ENCODE measurements at regions not wholly inside any gene's neighbourhood (a gene's known extent, or its start where the extent isn't known, plus 50 kb on each side); places are given as distances from the start of the nearest gene placed in this dataset.

GRCh38 chr16:59179446-59180082 lies 445.4 kb upstream of the GOT2 start:
- H3K4me3 ChIP-seq (ENCODE audit: insufficient read depth, low read length, poor library complexity, severe bottlenecking) = no peak overlapping the region
- H3K79me2 ChIP-seq (ENCODE audit: insufficient read depth, low read length) = no peaks in the 10 kb centered on the region
- H3K27me3 ChIP-seq (ENCODE audit: low read length) = no peaks in the 10 kb centered on the region
- H3K4me2 ChIP-seq (ENCODE audit: low read depth, low read length, poor library complexity, severe bottlenecking) = no peak overlapping the region
- no peaks in the 10 kb centered on the region for H3K36me3 ChIP-seq (ENCODE audit: low read length)
- H3K27ac ChIP-seq (ENCODE audit: low read depth, low read length) = no peak overlapping the region
- H2AFZ ChIP-seq (ENCODE audit: low read depth, low read length, severe bottlenecking) = no peak overlapping the region
- no peaks in the 10 kb centered on the region for H3K9me3 ChIP-seq (ENCODE audit: insufficient read depth, low read length)
- no peak for TF ChIP-seq CTCF (IDR thresholded peaks at IDR 0.05; ENCODE audit: insufficient read depth, low read length, poor library complexity, severe bottlenecking)
- H3K9me2 ChIP-seq (replicated peaks; ENCODE audit: insufficient read depth, low read length) = no peaks in the 10 kb centered on the region
- H4K20me1 ChIP-seq (ENCODE audit: low read depth, low read length) = no peaks in the 10 kb centered on the region
- no peaks in the 10 kb centered on the region for H3F3A ChIP-seq (ENCODE audit: insufficient read depth)
- no peak overlapping the region for H3K9ac ChIP-seq (ENCODE audit: low read length)

- Histone ChIP-seq H3K4me2 (ENCODE audit: low read depth, low read length, poor library complexity, severe bottlenecking) (no peak overlapping the region), H3K9me3 (ENCODE audit: insufficient read depth, low read length) (no peaks in the 10 kb centered on the region), H3K4me3 (ENCODE audit: insufficient read depth, low read length, poor library complexity, severe bottlenecking) (no peak overlapping the region), H3K36me3 (ENCODE audit: low read length) (no peaks in the 10 kb centered on the region), H4K20me1 (ENCODE audit: low read depth, low read length) (no peaks in the 10 kb centered on the region), H3K9ac (ENCODE audit: low read length) (no peak overlapping the region), H3K9me2 (replicated peaks; ENCODE audit: insufficient read depth, low read length) (no peaks in the 10 kb centered on the region), H3K79me2 (ENCODE audit: insufficient read depth, low read length) (no peaks in the 10 kb centered on the region), H3K27ac (ENCODE audit: low read depth, low read length) (no peak overlapping the region), H2AFZ (ENCODE audit: low read depth, low read length, severe bottlenecking) (no peak overlapping the region), H3K27me3 (ENCODE audit: low read length) (no peaks in the 10 kb centered on the region), H3F3A (ENCODE audit: insufficient read depth) (no peaks in the 10 kb centered on the region)
- TF ChIP-seq CTCF (IDR thresholded peaks at IDR 0.05; ENCODE audit: insufficient read depth, low read length, poor library complexity, severe bottlenecking) = no peak
- TF ChIP-seq EZH2phosphoT487 (conservative IDR thresholded peaks at IDR 0.05; ENCODE audit: low read length) = no peak
These were observed 439.3 kb upstream of the GOT2 start for GRCh38 chr16:59173408-59173831.

- Histone ChIP-seq H3K27me3 (ENCODE audit: low read length) (no peaks in the 10 kb centered on the region), H3F3A (ENCODE audit: insufficient read depth) (no peaks in the 10 kb centered on the region), H4K20me1 (ENCODE audit: low read depth, low read length) (no peaks in the 10 kb centered on the region), H3K27ac (ENCODE audit: low read depth, low read length) (no peak overlapping the region), H3K9me3 (ENCODE audit: insufficient read depth, low read length) (no peaks in the 10 kb centered on the region), H3K36me3 (ENCODE audit: low read length) (no peaks in the 10 kb centered on the region), H3K4me3 (ENCODE audit: insufficient read depth, low read length, poor library complexity, severe bottlenecking) (no peak overlapping the region), H3K9me2 (replicated peaks; ENCODE audit: insufficient read depth, low read length) (no peaks in the 10 kb centered on the region), H2AFZ (ENCODE audit: low read depth, low read length, severe bottlenecking) (no peak overlapping the region), H3K79me2 (ENCODE audit: insufficient read depth, low read length) (no peaks in the 10 kb centered on the region), H3K4me2 (ENCODE audit: low read depth, low read length, poor library complexity, severe bottlenecking) (no peak overlapping the region), H3K9ac (ENCODE audit: low read length) (no peak overlapping the region)
- no peak for TF ChIP-seq CTCF (IDR thresholded peaks at IDR 0.05; ENCODE audit: insufficient read depth, low read length, poor library complexity, severe bottlenecking)
- no peak for TF ChIP-seq EZH2phosphoT487 (conservative IDR thresholded peaks at IDR 0.05; ENCODE audit: low read length)
These were observed 436.1 kb upstream of the GOT2 start for GRCh38 chr16:59170099-59170712.

All from SU-DHL-6 (cell line).